HEK293T (cell line): ENCODE measurements at regions not wholly inside any gene's neighbourhood (a gene's known extent, or its start where the extent isn't known, plus 50 kb on each side); places are given as distances from the start of the nearest gene placed in this dataset.

Source experiments
- ARNT ChIP-seq: fragments of 450-650 bp; IDR thresholded peaks from 2 replicates; pipeline ENCODE4 v1.6.1; 2017; ENCODE audit warnings: mild to moderate bottlenecking
- BHLHE40 ChIP-seq: fragments of 450-650 bp; IDR thresholded peaks from 2 replicates; pipeline ENCODE4 v1.6.1; 2016; ENCODE audit warnings: mild to moderate bottlenecking, moderate library complexity, borderline replicate concordance
- ELF4 ChIP-seq: fragments of 450-650 bp; IDR thresholded peaks from 2 replicates; pipeline ENCODE4 v1.6.1; 2017; ENCODE audit warnings: antibody characterized with exemption
- FOXA1 ChIP-seq: fragments of 450-650 bp; IDR thresholded peaks from 2 replicates; pipeline ENCODE4 v1.6.1; 2016; ENCODE audit warnings: mild to moderate bottlenecking
- FOXK2 ChIP-seq: fragments of 450-650 bp; IDR thresholded peaks from 2 replicates; pipeline ENCODE4 v1.6.1; 2016; ENCODE audit warnings: mild to moderate bottlenecking
- FOXM1 ChIP-seq: fragments of 450-650 bp; IDR thresholded peaks from 2 replicates; pipeline ENCODE4 v1.6.1; 2017; ENCODE audit warnings: mild to moderate bottlenecking, borderline replicate concordance
- L3MBTL2 ChIP-seq: fragments of 450-650 bp; conservative IDR thresholded peaks from 2 replicates; pipeline ENCODE4 v1.6.1; 2016; ENCODE audit warnings: mild to moderate bottlenecking
- LEF1 ChIP-seq: fragments of 450-650 bp; IDR thresholded peaks from 2 replicates; pipeline ENCODE4 v1.6.1; 2017; ENCODE audit warnings: mild to moderate bottlenecking, borderline replicate concordance
- PKNOX1 ChIP-seq: fragments of 450-650 bp; IDR thresholded peaks from 2 replicates; pipeline ENCODE4 v1.6.1; 2016
- SP1 ChIP-seq: fragments of 450-650 bp; IDR thresholded peaks from 2 replicates; pipeline ENCODE4 v1.6.1; 2017
- SUZ12 ChIP-seq: fragments of 450-650 bp; IDR thresholded peaks from 2 replicates; pipeline ENCODE4 v1.6.1; 2016; ENCODE audit warnings: mild to moderate bottlenecking
- ZNF384 ChIP-seq: fragments of 450-650 bp; IDR thresholded peaks from 2 replicates; pipeline ENCODE4 v1.6.1; 2016

GRCh38 chr2:7525746-7526145 lies 608.5 kb downstream of the RNF144A start:
- no peak for TF ChIP-seq ELF4
- no peak for TF ChIP-seq FOXK2
- no peak for TF ChIP-seq FOXM1
- TF ChIP-seq LEF1: no peak
- no peak for TF ChIP-seq L3MBTL2
- TF ChIP-seq SUZ12: no peak
- no peak for TF ChIP-seq FOXA1
- TF ChIP-seq BHLHE40: no peak
- TF ChIP-seq PKNOX1: no peak
- TF ChIP-seq ARNT: no peak
- no peak for TF ChIP-seq SP1
- TF ChIP-seq ZNF384: no peak
